ENCODE measurements at regions not wholly inside any gene's neighbourhood (a gene's known extent, or its start where the extent isn't known, plus 50 kb on each side); places are given as distances from the start of the nearest gene placed in this dataset.

- Mint-ChIP-seq H3K4me1 (no peaks in the 10 kb centered on the region), H3K36me3 (no peaks in the 10 kb centered on the region), H3K9me3 (peaks cover 0 to 7% (median 0%) of the 10 kb centered on the region in 9 donors), H3K27me3 (peaks cover 0 to 35% (median 3%) of the 10 kb centered on the region in 5 donors), H3K4me3 (no peak overlapping the region), H3K27ac (no peak overlapping the region)
- DNase-seq: no peak
- no peak for ATAC-seq
- POLR2A ChIA-PET: no interaction called here
Observed at GRCh38 chr2:23065936-23066335, 319.0 kb upstream of the KLHL29 start.

GRCh38 chr2:23066686-23067085 is 318.3 kb upstream of the KLHL29 start:
- no peak overlapping the region for H3K4me3 Mint-ChIP-seq
- DNase-seq: no peak
- no peaks in the 10 kb centered on the region for H3K36me3 Mint-ChIP-seq
- H3K4me1 Mint-ChIP-seq: no peaks in the 10 kb centered on the region
- H3K27me3 Mint-ChIP-seq: peaks cover 0 to 33% (median 3%) of the 10 kb centered on the region in 5 donors
- no peak for ATAC-seq
- H3K9me3 Mint-ChIP-seq: peaks cover 0 to 3% (median 0%) of the 10 kb centered on the region in 9 donors
- POLR2A ChIA-PET: no interaction called here
- no peak overlapping the region for H3K27ac Mint-ChIP-seq

- DNase-seq: no peak
- POLR2A ChIA-PET: no interaction called here
- no peak overlapping the region for H3K4me3 Mint-ChIP-seq
- peaks cover 0 to 3% (median 0%) of the 10 kb centered on the region in 9 donors for H3K9me3 Mint-ChIP-seq
- no peaks in the 10 kb centered on the region for H3K36me3 Mint-ChIP-seq
- no peaks in the 10 kb centered on the region for H3K4me1 Mint-ChIP-seq
- no peak for ATAC-seq
- no peak overlapping the region for H3K27ac Mint-ChIP-seq
- peaks cover 0 to 25% (median 3%) of the 10 kb centered on the region in 5 donors for H3K27me3 Mint-ChIP-seq
Observed at GRCh38 chr2:23069156-23069555, 315.8 kb upstream of the KLHL29 start.

GRCh38 chr2:23069923-23070322 is 315.1 kb upstream of the KLHL29 start:
- Mint-ChIP-seq H3K27ac (no peak overlapping the region), H3K4me1 (no peaks in the 10 kb centered on the region), H3K9me3 (peaks cover 0 to 3% (median 0%) of the 10 kb centered on the region in 9 donors), H3K4me3 (no peak overlapping the region), H3K36me3 (no peaks in the 10 kb centered on the region), H3K27me3 (peaks cover 0 to 24% (median 2%) of the 10 kb centered on the region in 5 donors)
- no peak for ATAC-seq
- POLR2A ChIA-PET: no interaction called here
- no peak for DNase-seq

- H3K36me3 Mint-ChIP-seq: no peaks in the 10 kb centered on the region
- peaks cover 0 to 35% (median 1%) of the 10 kb centered on the region in 5 donors for H3K27me3 Mint-ChIP-seq
- H3K9me3 Mint-ChIP-seq: peaks cover 0 to 3% (median 0%) of the 10 kb centered on the region in 9 donors
- H3K4me1 Mint-ChIP-seq: no peaks in the 10 kb centered on the region
- ATAC-seq: no peak
- no peak overlapping the region for H3K4me3 Mint-ChIP-seq
- no peak overlapping the region for H3K27ac Mint-ChIP-seq
- no peak for DNase-seq
- POLR2A ChIA-PET: no interaction called here
Observed at GRCh38 chr2:23073056-23073455, 311.9 kb upstream of the KLHL29 start.

- no peak overlapping the region for H3K4me3 Mint-ChIP-seq
- ATAC-seq (no peak), DNase-seq (no peak)
- H3K9me3 Mint-ChIP-seq: peaks cover 0 to 1% (median 0%) of the 10 kb centered on the region in 9 donors
- POLR2A ChIA-PET: no interaction called here
- no peaks in the 10 kb centered on the region for H3K36me3 Mint-ChIP-seq
- peaks cover 0 to 31% (median 1%) of the 10 kb centered on the region in 5 donors for H3K27me3 Mint-ChIP-seq
- no peak overlapping the region for H3K27ac Mint-ChIP-seq
- no peaks in the 10 kb centered on the region for H3K4me1 Mint-ChIP-seq
Observed at GRCh38 chr2:23073671-23074070, 311.3 kb upstream of the KLHL29 start.

GRCh38 chr2:23077596-23077995 is 307.4 kb upstream of the KLHL29 start:
- Mint-ChIP-seq H3K4me1 (no peaks in the 10 kb centered on the region), H3K4me3 (no peak overlapping the region), H3K36me3 (no peaks in the 10 kb centered on the region), H3K27ac (no peak overlapping the region), H3K27me3 (peaks cover 0 to 29% (median 1%) of the 10 kb centered on the region in 5 donors), H3K9me3 (peaks cover 0 to 16% (median 9%) of the 10 kb centered on the region in 9 donors)
- POLR2A ChIA-PET: no interaction called here
- DNase-seq (no peak), ATAC-seq (no peak)

- Mint-ChIP-seq H3K9me3 (peaks cover 0 to 28% (median 9%) of the 10 kb centered on the region in 9 donors), H3K27me3 (peaks cover 0 to 39% (median 3%) of the 10 kb centered on the region in 5 donors), H3K4me1 (no peaks in the 10 kb centered on the region), H3K36me3 (no peaks in the 10 kb centered on the region), H3K27ac (no peak overlapping the region), H3K4me3 (no peak overlapping the region)
- POLR2A ChIA-PET: no interaction called here
- ATAC-seq (no peak), DNase-seq (no peak)
Observed at GRCh38 chr2:23078784-23079434, 306.1 kb upstream of the KLHL29 start.

GRCh38 chr2:23083966-23084365 is 301.0 kb upstream of the KLHL29 start:
- Mint-ChIP-seq H3K27me3 (peaks cover 3 to 37% (median 6%) of the 10 kb centered on the region in 5 donors), H3K9me3 (peaks cover 2 to 29% (median 14%) of the 10 kb centered on the region in 9 donors), H3K27ac (no peak overlapping the region), H3K4me1 (no peaks in the 10 kb centered on the region), H3K36me3 (peaks cover 0 to 11% (median 0%) of the 10 kb centered on the region in 3 donors), H3K4me3 (no peak overlapping the region)
- DNase-seq (no peak), ATAC-seq (no peak)
- POLR2A ChIA-PET: no interaction called here

- peaks cover 0 to 36% (median 9%) of the 10 kb centered on the region in 5 donors for H3K27me3 Mint-ChIP-seq
Observed at GRCh38 chr2:23091019-23091418, 294.0 kb upstream of the KLHL29 start.

GRCh38 chr2:23091900-23092299 is 293.1 kb upstream of the KLHL29 start:
- Mint-ChIP-seq H3K9me3 (peaks cover 3 to 41% (median 15%) of the 10 kb centered on the region in 9 donors), H3K4me1 (no peaks in the 10 kb centered on the region), H3K4me3 (no peak overlapping the region), H3K27ac (no peak overlapping the region), H3K36me3 (peaks cover 0 to 19% (median 0%) of the 10 kb centered on the region in 3 donors), H3K27me3 (peaks cover 0 to 33% (median 7%) of the 10 kb centered on the region in 5 donors)
- POLR2A ChIA-PET: no interaction called here
- no peak for ATAC-seq
- DNase-seq: no peak

More at GRCh38 chr2:23091019-23091418, 294.0 kb upstream of the KLHL29 start:
- H3K27ac Mint-ChIP-seq: no peak overlapping the region
- no peak overlapping the region for H3K4me3 Mint-ChIP-seq
- H3K4me1 Mint-ChIP-seq: no peaks in the 10 kb centered on the region
- DNase-seq: no peak
- peaks cover 0 to 19% (median 0%) of the 10 kb centered on the region in 3 donors for H3K36me3 Mint-ChIP-seq
- POLR2A ChIA-PET: no interaction called here
- ATAC-seq: no peak
- H3K9me3 Mint-ChIP-seq: peaks cover 3 to 41% (median 15%) of the 10 kb centered on the region in 9 donors

GRCh38 chr2:23092831-23093230 is 292.1 kb upstream of the KLHL29 start:
- H3K27me3 Mint-ChIP-seq: peaks cover 0 to 28% (median 6%) of the 10 kb centered on the region in 5 donors
- no peak for ATAC-seq
- no peak overlapping the region for H3K4me3 Mint-ChIP-seq
- POLR2A ChIA-PET: no interaction called here
- peaks cover 3 to 41% (median 10%) of the 10 kb centered on the region in 9 donors for H3K9me3 Mint-ChIP-seq
- no peak overlapping the region for H3K27ac Mint-ChIP-seq
- DNase-seq: no peak
- peaks cover 0 to 12% (median 0%) of the 10 kb centered on the region in 3 donors for H3K36me3 Mint-ChIP-seq
- no peaks in the 10 kb centered on the region for H3K4me1 Mint-ChIP-seq

- ATAC-seq (no peak), DNase-seq (no peak)
- Mint-ChIP-seq H3K4me3 (no peak overlapping the region), H3K36me3 (peaks cover 0 to 8% (median 0%) of the 10 kb centered on the region in 3 donors), H3K9me3 (peaks cover 3 to 41% (median 10%) of the 10 kb centered on the region in 9 donors), H3K4me1 (no peaks in the 10 kb centered on the region), H3K27ac (no peak overlapping the region), H3K27me3 (peaks cover 0 to 26% (median 6%) of the 10 kb centered on the region in 5 donors)
- POLR2A ChIA-PET: no interaction called here
Observed at GRCh38 chr2:23093513-23093912, 291.5 kb upstream of the KLHL29 start.
